ENCODE measurements at regions not wholly inside any gene's neighbourhood (a gene's known extent, or its start where the extent isn't known, plus 50 kb on each side); places are given as distances from the start of the nearest gene placed in this dataset.
A peak's percentile ranks its signal among the peaks of the same experiment; 100 is the strongest.

DNA sequence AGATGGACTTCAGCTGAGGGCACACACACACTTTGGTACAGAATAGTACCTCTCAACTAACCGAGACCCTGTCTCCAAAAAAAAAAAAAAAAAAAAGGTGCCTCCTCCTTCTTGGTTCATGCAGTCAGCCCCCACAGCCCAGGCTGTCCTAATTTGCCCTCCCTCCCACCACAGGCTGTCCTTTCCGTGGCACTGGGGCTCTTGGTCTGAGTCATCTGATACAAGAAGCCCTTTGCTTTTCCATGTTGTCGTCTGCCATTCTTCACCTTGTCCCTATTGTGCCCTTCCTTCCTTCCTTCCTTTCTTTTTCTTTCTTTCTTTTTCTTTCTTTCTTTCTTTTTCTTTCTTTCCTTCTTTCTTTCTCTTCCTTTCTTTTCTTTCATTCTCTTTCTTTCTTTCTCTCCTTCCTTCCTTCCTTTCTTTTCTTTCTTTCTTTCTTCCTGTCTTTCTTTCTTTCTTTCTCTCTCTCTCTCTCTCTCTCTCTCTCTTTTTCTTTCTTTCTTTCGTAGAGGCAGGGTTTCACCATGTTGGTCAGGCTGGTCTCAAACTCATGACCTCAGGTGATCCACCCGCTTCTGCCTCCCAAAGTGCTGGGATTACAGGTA is 96.0 kb upstream of the IKZF1 start:
- DNase-seq, result no peak

DNA sequence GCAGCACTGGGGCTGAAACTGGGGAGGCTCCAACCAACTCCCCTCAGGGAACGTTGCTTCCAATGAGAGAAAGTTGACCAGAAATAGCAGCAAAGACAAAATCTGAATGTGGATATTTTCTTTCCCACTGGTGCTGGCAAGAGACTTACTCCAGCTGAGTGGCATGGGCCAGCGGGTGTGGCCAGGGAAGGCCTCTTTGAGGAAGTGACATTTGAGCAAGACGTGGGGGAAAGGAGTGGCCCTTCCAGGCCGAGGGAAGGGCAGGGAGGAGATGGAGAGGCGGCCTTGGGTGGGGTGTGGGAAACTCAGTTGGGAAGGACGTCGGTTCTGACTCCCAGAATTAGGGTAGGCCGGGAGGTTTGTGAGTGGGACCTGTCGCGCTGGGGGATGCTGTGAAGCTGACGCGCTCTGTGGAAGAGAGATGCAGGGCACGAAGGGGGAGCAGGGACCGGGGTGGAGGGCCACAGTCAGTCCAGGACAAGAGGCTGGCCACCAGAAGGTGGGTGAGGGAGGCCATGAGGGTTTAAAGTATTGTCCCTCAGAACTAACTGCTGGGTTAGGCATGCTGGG is 96.7 kb upstream of the IKZF1 start:
- no peak for DNase-seq

DNA sequence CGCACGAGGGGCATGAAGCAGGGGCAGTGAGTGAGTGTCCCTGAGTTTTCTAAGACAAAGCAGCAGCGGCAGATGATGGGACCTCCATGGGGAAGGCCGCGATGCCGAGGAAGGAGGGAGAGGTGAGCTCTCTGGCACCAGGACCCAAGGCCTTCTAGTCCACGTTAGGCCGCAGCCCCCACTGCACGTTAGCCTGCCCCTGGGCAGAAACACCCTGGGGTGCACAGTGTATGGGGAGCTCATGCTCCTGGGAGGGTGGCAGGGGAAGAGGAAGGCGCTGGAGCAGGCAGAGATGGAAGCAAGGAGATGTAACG is 97.3 kb upstream of the IKZF1 start:
- DNase-seq, result no peak

DNA sequence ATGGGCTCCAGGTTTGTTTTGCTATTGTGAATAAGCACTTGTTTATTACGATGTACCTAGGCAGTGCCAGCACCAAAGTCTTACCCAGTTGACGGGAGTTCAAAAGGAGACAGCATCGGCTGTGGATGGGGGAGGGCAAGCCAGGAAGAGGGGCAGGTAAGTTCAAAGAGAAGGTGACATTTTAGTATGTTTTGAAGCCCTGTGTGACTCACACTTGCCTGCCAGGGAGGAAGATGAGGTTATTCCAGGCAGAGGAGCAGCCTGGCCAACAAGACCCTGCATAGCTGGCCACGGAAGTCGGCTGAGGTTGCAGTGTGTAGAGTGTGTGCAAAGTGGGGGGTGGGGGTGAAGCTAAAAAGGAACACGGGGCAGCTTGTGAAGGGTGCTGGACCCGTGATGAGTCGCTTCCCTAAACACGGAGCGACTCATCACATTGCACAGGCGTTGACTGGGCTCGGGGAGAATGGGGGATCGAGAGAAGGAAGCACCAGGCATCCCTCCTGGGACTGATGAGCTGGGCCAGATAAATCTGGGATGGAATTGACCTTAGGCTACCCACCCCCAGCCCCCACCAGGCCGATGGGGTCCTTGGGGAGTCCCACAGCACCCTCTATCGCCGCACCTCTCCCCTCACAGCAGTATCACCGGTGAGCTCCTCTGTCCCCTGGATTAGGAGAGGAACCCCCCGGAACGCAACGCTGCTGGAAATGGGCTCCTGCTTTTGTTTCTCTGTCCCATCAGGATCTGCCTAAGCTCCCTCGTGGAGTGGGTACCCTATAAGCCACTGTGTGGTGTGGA is 97.9 kb upstream of the IKZF1 start:
- no peak for DNase-seq

DNA sequence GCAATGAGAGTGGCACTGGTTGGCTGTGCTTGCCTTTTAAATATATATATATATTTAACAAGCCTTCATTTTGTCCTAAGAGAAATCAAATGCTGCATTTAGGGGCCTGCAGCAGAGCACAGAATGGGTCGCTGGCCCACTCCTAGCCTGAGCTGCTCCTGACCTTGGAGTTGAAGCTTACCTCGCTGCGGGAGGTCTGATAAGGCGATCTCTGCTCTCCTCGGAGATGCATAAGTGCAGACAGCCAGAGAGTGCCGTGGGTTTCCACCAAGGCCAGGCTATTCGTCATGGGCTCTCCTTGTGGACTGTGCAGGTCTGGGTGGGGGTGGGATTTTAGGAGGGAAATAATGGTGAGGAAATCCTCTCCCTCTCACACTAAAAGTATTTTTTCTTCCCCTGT is 99.5 kb upstream of the IKZF1 start:
- DNase-seq, result no peak

DNA sequence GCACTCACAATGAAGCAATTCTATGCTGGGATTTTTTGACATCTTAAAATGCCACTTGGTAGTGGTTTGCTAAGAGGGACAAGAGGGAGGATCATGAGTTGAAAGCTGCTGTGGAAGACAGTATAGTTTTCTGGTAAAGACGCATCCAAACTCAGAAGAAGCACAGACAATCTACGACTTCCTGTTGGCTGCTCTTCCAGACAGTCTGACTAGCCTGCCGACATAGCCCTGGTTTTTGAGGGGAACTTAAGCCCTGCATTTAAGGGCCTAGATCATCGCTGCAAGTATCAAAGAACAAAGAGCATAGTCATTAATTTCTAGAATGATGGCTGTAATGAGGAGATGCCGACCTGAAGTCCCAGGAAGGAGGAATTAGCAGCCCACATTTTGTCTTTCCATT is 99.9 kb upstream of the IKZF1 start:
- no peak for DNase-seq

DNA sequence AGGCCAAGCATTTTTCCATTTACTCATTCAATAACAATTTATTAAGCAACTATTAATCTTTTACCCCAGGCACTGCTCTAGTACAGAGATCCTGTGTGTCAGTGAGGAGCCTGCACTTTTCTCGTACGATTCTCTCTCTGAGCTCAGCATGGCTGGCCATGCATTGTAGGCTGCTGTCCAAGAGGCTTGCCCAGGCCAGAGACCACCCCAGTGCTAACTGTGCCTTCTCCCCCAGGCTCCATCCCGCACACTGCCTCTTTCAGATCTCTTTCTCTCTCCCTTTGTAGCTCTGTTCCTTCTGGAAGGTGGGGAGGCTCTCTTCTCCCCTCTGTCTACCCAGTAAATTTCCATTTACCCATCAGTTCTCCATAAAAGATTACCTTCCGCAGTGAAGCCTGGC is 101.0 kb upstream of the IKZF1 start:
- no peak for DNase-seq

DNA sequence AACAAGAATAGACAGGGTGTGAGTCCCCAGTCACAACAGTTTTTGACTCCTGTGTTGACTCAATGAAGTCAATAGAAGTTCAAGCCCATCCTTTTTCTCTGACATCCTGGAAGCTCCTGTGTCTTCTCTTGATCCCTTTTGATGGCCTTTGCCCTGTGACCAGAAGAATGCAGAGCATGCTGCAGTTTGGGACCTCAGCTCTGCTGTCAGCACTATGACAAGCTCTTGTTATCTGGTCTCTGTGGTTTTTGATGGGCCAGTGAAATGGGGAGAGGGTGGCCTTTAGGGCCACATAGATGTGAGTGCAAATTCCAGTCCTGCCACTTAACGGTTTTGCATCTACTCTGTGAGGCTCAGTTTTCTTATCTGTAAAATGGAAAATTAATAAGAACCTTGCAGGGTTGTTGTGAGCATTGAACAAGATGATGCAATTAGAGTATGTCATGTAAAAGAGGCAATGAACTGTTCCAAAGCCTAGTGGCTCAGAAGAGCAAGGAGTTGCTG is 102.4 kb upstream of the IKZF1 start:
- DNase-seq, result no peak

DNA sequence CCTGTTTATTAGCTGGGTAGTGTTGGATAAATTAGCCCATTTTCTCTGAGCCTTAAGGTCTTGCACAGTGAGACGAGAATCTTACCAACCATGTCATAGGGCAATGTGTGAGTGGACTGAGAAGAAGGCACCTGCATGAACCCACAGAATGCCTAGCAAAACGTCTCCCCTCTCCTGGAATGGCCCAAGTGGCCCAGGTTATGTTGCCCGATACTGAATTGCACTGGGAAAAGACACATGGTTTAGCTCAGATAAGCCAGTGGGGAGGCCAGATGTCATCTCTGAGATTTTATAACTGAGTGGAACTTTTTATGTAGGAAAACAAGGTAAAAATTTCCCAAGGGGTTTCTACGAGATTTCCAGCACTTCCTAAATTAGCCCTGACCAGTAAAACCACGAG is 104.7 kb upstream of the IKZF1 start:
- DNase-seq, result no peak

DNA sequence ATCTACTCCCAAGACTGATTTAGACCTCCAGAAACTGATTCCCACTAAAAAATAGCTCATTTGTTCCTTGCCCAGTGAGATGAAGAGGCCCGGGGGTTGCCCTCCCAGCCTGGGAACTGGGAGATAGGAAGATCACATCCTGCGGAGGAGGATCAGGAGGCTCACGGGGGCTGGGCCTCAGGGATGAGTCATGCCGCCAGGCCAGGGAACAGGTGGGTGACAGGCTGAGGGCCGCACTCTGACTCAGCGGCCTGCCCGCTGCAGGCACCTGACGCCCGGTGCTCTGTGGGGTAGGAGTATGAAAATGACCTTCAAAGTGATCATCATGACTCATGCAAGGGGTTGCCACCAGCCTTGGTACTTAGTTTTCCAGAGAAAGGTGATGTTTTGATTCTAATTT is 104.5 kb upstream of the ZPBP start:
- peak; percentile 18 for DNase-seq

DNA sequence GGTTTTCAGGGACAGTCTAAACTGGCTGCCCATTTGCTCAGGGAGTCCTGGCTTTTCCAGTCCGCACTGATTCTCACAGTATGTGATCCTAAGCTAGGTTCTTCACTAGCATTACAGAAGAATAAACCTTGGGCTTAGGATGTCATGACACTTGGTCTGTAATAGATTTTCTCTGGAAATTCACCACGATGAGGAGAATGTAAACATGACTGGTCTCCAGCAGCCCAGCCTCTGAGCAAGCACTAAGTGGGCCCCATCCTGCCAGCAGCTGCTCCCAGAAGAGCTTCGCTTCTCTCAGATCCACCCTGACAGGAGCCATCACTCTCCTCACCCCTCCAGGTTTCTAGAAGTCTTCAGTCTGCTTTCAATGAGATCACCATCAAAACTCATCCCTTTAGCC is 103.7 kb upstream of the ZPBP start:
- no peak for DNase-seq

DNA sequence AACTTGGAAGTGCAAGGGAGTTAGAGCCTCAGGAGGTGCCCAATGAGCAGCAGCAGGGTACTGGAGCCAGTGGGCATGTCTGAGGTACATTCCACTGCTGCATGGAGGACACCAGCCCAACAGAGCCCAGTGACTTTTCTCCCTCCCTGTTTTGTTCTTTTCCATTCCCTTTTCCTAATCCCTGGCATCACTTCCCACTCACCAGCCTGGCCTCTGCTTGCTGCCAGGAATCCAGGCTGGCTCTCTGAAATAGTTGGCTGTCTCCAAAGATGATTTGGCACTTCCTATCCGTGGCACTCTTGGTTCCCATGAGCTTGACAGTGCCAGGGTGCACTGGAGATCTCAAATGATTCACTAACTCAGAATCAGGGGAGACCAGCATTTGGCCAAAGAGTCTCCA is 97.7 kb upstream of the ZPBP start:
- DNase-seq, result no peak

DNA sequence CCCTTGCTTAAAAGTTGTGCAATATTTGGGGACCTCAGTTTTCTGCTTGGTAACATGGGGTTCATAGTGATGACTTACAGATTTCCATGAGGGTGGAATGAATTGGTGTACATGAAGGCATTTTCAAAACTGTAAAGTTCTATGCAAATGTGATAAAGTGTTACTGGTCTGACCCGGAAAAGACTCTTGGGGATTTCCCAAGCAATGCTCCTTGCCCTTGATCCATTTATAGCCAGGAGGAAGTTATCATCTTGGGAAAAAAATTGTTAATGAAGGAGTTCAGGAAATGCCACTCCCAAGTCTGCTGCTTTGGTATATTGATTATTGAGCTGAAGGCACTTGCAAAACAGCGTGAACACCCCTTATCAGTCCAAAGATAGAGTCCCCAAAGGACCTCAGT is 96.3 kb upstream of the ZPBP start:
- DNase-seq, result no peak

DNA sequence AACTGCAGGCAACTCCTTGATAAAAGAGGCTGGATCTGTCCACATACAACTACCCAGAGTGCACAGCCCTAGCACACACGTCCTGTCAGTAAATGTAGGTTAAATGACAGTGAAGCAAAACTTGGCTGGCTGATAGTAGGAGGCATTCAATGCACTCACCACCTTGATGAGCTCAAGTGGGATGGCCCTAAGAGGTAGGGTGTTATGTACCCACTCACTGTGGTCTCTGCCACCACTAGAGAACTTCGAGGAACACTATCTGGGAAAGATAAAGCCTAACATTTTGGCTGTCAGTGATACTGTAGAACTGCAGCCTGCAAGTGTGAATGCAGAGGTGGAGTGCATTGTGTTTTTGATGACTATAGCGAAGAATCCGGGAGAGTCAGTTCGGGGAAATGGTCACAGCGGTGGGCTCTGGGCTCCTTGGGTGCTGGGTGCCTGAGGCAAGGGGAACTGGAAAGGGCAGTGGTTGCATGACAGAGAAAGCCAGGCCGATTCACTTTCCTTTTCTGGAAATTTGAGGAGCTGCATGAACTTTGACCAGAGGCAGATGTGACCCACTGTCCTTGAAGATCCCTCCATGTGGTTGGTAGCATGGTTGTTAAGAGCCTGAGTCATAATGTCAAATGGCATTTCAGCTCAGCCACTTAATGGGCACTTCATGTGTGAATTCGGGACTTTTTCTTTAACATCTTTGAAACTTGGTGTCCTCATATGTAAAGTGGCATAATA is 93.1 kb upstream of the ZPBP start:
- no peak for DNase-seq

DNA sequence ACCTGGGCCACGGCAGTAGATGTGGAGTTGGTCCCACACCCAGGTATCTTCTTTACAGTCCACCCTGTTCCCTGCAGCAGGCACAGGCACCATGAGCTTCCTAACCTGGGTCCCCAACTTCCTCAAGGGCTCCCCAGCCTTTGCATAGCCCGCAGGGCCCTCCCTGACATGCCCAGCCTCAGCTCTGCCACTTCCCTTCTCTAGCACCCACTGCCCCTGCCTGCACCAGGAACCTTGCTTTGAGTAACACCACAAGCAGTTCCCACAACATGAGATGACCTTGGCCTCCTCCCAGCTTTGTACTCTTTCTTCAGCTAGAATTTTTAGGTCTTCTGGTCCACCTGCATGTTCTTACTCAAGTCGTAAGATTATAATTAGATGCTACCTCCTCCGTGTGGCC is 92.2 kb upstream of the ZPBP start:
- DNase-seq, result no peak

DNA sequence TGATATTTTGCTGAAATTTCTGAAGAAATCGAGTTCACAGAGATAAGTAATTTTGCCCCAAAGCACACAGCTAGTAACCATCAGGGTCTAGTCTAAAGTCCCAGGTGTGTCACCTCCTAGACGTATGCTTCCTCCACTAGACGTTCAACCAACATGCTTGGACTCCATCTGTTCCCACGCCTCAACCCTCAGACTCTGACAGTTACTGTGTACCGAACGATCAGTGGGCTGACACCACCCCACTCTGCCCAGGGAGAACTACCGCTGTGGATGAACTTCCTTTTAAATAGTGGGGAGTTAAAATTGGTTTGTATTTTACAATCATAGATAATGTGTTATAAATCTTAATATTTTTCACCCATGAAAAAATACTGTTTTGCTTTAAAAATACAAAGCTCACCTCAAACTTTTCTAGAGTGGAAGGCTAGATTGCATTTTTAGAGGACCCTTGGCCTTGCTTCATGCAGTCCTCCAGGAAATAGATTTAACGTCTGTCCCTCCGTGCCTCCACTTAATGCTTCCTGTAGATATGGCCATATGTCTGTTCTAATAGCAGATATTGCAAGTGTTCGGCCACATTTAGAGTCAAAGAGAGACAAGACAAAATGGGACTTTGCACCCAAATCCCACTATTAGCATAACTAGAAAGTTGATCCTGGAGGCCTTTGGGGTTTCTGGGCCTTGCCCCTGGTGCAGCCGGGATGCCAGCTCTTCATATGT is 91.4 kb upstream of the ZPBP start:
- no peak for DNase-seq

DNA sequence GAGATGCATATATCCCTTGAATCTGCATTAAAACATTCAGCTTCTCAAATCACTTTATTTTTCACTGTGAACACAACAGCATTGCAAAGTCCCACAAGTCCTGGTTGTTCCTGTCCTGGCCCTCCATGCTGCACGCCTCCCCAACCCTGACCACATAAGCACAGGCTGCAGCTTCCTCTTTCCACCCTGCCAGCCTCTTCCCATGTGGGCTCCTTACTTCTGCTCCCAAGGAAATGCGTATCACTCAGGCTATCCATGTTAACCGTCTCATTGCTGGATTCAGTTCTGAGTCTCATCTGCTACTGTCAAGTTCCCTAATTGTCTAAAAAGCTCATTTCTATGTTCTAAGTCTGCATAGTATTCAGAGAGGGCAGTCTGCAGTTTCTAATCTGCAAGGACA is 89.7 kb upstream of the ZPBP start:
- DNase-seq, result no peak

DNA sequence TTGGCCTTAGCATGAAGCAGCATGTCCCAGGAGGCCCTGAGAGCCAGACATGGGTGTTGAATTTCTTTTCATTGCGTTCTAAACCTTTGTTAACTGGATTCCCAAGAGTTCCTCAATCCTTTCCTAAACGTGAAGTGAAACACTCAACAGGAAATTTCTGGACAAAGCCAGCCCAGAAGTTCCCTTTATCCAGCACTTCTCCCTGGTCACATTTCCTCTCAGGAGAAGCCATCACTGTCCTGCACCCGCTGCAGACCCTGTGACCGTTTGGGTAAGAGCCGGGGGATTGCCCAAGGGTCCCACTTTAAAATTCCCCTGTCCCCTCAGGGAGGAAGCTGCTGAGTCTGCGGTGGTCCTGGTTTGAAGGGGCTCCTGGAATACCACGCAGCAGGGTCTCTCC is 88.0 kb upstream of the ZPBP start:
- no peak for DNase-seq

DNA sequence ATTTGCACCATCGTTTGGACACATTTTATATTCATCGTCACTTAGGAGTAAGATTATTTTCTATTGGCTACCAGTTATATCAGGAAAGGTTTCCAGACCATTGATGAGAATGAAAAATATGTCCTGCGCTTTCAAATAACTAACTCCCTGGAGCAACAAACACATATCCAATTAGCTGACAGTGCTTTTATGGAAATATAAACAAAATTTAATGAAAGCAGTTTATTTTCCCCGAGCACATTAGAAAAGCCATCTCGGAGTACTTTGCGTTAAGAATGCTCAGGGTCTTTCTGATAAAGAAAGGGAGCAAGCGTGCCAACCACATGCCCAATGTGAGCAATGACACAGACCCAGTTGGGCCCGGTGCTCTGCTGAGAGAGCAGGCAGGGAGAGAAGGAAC is 85.1 kb upstream of the ZPBP start:
- DNase-seq, result no peak

DNA sequence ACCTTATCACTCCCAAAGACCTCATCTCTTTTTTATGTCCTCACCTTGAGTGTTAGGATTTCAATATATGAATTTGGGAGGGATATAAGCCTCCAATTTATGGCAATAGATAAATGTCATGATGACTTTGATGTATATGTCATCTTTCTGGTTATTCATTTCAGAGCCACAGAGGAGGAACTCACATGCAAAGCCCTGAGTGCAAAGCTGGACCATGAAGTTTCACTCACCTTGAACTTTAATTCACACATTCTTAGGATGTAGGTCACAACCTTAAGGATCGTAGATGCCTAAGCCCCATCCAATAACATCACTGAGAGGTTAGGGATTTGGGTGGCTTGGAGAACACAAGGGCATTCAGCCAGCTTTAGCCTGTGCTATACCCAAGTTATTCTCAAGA is 81.9 kb upstream of the ZPBP start:
- DNase-seq, result no peak

DNA sequence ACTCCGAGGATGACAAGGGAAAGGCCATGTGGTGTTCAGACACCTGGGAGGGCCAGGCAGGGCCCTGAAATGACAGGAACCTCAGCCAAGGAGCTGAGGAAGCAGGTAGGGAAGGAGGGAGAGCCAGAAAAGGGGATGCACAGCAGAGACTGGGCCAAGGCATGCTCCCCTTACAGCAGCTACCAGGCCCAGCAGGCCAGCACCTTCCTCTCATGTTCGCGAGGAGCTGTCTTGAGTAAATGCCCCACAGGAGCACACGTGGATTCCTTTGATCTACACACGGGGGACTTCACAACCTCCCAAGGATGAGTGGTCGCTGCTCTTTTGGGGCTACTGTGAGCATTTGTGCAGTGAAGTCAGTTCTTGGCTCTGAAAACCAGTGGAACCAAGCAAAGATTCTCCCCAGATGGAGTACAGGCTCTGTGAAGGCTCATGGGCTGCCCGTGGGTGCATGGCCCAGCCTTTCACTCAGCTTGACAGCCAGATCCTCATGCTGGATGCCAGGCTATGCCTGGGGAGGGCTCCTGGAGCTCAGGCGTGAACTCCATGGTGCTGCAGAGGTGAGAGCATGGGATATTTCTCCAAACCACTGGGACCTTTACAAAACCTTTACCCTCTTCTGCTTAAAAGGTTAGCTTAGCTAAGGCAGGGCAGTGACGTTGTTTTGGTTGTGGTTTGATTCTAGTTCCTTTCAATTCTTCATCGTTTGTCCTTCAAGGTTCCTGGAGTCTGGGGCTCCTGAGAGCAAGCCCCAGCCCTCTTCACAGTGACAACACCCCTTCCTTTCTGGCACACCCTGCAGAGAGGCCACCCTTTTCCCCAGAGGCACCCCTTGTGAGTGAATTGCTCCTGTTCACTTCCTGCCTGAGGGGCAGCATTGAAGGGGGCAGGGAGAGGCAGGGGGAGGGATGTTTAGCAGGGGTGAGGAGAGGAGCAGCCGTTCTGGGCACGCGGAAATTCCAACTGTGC is 74.2 kb upstream of the ZPBP start:
- no peak for DNase-seq

DNA sequence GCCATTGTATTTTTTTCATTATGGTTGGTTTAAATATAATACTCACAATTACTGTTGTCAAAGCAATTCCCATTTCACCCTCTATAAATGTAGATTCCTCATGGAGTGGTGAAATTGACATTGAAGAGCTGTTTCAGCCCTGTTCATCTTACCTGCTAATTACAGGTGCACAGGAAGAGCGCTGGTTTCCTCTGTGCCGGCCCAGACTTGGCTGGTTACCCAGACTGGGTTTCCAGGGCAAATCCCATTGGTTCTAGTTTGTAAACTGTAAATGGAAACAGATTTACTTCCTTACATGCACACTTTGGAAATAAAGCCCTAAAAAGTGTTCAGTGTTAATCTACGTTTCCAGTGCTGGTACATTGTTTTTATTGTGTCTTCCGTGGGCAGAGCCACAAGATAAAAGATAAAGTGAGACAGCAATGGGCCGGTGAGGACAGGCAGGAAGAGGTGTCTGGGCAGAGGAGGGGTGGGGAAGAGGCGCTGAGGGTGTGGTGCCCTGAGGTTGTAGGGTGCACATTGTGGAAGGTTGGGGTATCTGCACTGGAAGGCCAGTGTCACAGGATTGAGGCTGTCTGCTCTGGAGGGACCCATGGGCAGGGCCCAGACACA is 71.6 kb upstream of the ZPBP start:
- no peak for DNase-seq
